ENCODE measurements at regions not wholly inside any gene's neighbourhood (a gene's known extent, or its start where the extent isn't known, plus 50 kb on each side); places are given as distances from the start of the nearest gene placed in this dataset.

DNA sequence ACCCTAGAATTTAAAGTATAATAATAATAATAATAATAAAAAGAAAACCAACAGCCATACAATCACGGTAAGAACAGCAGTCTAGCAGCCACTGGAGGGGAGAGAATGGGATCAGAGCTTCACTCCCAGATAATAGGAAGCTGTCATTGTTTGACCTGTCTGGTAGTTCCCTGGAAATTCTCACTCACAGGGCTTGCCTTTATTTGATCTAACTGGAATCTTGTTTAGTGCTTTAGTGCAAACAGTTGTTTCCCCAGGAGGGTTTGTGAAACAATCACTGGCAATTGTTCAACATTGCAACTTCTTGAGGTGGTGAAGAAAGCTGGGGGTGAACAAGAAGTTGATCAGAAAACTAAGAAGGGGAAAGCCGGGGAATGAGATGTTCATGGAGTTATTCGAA is 68.7 kb upstream of the PTCSC3 start:
- no peak for DNase-seq

DNA sequence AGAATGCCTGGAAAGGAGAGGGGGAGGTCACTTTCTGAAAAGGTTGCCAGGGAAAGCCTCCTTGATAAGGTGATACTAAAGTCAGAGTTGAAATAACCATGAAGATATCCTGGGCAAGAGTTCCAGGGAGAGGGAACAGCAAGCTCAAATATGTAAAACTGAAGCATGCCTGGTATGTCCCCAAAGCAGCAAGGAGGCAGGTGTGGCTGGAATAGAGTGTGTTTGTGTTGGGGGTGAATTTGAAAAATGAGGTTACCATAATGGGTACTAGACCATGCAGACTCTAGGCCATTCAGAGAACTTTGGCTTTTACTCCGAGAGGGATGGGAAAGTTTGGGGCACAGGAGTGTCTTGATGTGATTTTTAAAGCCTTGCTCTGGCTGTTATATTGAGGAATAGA is 66.7 kb upstream of the PTCSC3 start:
- no peak for DNase-seq

DNA sequence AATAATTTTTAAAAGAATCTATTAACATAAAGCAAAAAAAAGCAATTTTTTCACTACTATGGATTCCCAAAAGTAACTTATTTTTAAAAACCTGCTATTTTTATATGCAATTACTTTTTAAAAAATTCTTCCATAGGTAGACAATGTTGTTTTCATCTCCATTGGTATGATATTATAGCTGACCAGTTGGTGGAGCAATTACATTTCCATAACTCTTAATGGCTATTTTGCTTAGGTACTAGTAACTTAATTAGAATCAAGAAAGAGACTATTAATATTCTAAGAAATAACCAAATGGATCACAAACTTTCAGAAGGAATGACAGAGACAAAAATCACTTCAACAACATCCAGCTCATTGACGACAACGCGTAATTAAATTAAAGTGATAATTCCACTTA is 64.7 kb upstream of the PTCSC3 start:
- DNase-seq, result peak; percentile 25

DNA sequence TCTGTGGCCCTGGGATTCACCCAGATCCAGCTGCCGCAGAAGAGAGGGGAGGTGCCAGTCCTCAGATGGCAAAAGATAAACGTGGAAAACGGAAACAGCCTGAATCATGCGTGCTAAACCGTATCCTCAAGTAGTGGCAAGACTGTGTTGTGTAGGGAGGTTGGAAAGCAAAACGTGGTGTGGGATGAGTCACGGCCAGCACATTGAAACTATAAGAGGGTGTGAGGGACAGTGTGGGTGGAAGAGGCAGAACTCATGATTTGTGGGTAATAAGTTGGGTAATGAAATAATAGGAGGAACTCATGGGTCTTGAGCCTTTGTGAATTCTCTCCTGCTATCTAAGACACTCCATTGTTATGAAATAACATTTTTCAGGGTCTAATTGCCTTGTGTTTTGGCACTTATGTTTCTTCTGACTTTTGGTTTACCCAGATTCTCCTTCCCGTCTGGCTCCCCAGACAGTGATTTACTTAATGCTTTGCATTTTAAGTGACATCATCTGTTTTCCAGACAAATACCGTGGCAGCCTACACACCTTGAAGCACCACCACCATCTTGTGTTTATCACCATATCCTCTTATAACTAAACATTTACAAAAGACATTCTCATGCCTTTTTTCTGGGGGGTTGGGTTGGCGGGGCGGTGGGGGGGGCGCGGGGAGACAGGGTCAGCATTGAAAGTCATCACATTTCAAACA is 62.3 kb upstream of the PTCSC3 start:
- peak; percentile 54 for DNase-seq

DNA sequence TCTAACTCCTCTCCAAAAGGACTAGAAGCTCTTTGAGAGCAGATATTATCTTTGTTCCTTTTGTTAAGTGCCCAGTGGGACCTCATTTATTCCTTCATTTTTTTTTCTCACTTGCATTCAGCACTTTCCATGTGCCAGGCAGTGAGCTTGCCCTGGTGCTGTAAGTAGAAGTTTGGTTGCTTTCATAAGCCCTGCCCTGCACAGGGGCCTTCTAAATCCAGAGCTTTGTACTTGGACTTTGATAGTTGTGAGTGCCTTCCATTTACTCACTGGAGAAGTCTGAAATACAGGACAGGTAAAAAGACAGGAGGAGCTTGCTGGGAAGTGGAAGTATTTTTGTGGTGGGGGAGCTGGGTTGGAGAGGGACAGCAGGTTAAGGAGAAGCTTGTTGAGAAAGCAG is 56.7 kb upstream of the PTCSC3 start:
- DNase-seq, result no peak

DNA sequence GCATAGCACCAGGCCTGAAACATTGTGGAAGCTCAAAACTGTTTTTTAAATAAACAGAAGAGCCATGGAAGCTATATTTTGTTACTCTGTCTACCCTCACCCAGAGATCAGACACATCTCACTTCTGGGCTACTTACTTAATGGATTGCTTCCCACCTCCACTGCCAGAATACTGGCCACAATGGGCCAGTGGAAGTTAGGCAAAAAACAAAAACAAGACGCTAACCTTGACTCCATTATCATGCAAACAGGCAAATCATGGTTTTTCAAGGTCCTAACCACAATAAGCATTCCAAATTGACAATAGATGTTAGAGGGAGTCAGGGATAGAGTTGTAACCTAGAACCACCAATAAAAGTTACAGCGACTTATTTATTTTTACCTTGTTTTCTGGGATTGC is 52.7 kb upstream of the PTCSC3 start:
- DNase-seq, result no peak

DNA sequence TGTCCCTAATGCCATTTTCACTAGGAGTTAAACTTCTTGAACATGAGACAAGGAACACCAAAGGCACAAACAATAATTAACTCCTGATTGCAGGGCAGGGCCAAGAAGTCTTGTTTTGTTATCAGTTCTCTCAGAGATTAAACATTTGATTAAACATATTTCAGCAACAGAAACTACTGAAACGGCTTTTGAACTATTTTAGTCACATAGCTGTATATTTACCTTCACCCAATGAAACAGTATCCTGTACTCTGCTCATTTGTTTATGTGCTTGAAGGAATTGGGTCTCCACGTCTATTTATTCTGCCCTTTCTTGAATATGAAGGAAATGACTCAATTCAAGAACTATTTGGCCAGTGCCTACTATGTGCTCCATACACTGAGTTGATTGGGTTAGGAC is 51.3 kb upstream of the PTCSC3 start:
- DNase-seq, result no peak

DNA sequence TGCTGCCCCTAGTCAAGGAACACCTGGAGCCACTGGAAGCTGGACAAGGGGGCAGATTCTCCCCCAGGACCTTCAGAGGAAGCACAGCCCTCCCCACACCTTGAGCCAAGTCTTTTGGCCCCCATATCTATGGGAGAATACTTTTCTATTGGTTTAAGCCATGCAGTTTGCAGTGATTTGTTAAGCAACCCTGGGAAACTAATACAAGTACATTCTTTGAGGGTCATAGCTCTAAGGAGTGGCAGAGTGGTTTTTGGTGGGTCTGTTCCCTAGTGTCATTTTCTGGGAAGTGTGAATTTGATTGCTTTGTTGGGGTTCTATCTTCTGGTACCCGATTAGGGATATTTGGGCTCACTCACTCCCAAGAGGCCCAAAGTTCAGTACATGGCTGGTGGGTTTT is 50.8 kb upstream of the PTCSC3 start:
- DNase-seq, result no peak
